ENCODE measurements at regions not wholly inside any gene's neighbourhood (a gene's known extent, or its start where the extent isn't known, plus 50 kb on each side); places are given as distances from the start of the nearest gene placed in this dataset.
A peak's percentile ranks its signal among the peaks of the same experiment; 100 is the strongest.

GRCh38 chr2:173457366-173457765 is 102.7 kb downstream of the CDCA7 start:
- TF ChIP-seq POLR2A (IDR thresholded peaks at IDR 0.05) (no peak), CTCF (IDR thresholded peaks at IDR 0.05) (no peak)
- Histone ChIP-seq H3K4me1 (no peaks in the 10 kb centered on the region), H3K9me3 (no peaks in the 10 kb centered on the region), H3K27me3 (no peaks in the 10 kb centered on the region), H3K36me3 (no peaks in the 10 kb centered on the region), H3K27ac (no peak overlapping the region), H3K4me3 (no peak overlapping the region)
- DNase-seq = no peak

- DNase-seq = no peak
- H3K27ac ChIP-seq = no peak overlapping the region
- H3K9me3 ChIP-seq = no peaks in the 10 kb centered on the region
- no peak for TF ChIP-seq CTCF (IDR thresholded peaks at IDR 0.05)
- TF ChIP-seq POLR2A (IDR thresholded peaks at IDR 0.05) = no peak
- H3K27me3 ChIP-seq = no peaks in the 10 kb centered on the region
- H3K36me3 ChIP-seq = no peaks in the 10 kb centered on the region
- H3K4me3 ChIP-seq = no peak overlapping the region
- no peaks in the 10 kb centered on the region for H3K4me1 ChIP-seq
These were observed 104.5 kb downstream of the CDCA7 start for GRCh38 chr2:173458991-173459780.

GRCh38 chr2:173462892-173463840 is 108.5 kb downstream of the CDCA7 start:
- Histone ChIP-seq H3K27ac (no peak overlapping the region), H3K4me3 (no peak overlapping the region), H3K9me3 (no peaks in the 10 kb centered on the region), H3K36me3 (no peaks in the 10 kb centered on the region), H3K27me3 (no peaks in the 10 kb centered on the region), H3K4me1 (no peaks in the 10 kb centered on the region)
- no peak for TF ChIP-seq POLR2A (IDR thresholded peaks at IDR 0.05)
- peak in 1 of 6 experiments; percentile 10 for TF ChIP-seq CTCF (IDR thresholded peaks at IDR 0.05)
- peak in 2 of 3 donors; percentile 56 to 57 for DNase-seq

GRCh38 chr2:173463846-173464245 is 109.2 kb downstream of the CDCA7 start:
- Histone ChIP-seq H3K27ac (no peak overlapping the region), H3K36me3 (no peaks in the 10 kb centered on the region), H3K27me3 (no peaks in the 10 kb centered on the region), H3K9me3 (no peaks in the 10 kb centered on the region), H3K4me3 (no peak overlapping the region), H3K4me1 (no peaks in the 10 kb centered on the region)
- TF ChIP-seq CTCF (IDR thresholded peaks at IDR 0.05) (no peak), POLR2A (IDR thresholded peaks at IDR 0.05) (no peak)
- no peak for DNase-seq

- H3K4me1 ChIP-seq = no peaks in the 10 kb centered on the region
- H3K36me3 ChIP-seq = no peaks in the 10 kb centered on the region
- no peak overlapping the region for H3K4me3 ChIP-seq
- TF ChIP-seq CTCF (IDR thresholded peaks at IDR 0.05) (no peak), POLR2A (IDR thresholded peaks at IDR 0.05) (no peak)
- no peaks in the 10 kb centered on the region for H3K9me3 ChIP-seq
- H3K27me3 ChIP-seq = no peaks in the 10 kb centered on the region
- no peak for DNase-seq
- H3K27ac ChIP-seq = no peak overlapping the region
These were observed 113.1 kb downstream of the CDCA7 start for GRCh38 chr2:173467751-173468150.
